HCT116 (cell line): ENCODE measurements at regions not wholly inside any gene's neighbourhood (a gene's known extent, or its start where the extent isn't known, plus 50 kb on each side); places are given as distances from the start of the nearest gene placed in this dataset.
"Not testable (repeated sequence)": the region's sequence is repeated elsewhere in the genome, so short reads cannot be mapped to it uniquely, and the experiment has no call there.

Experiments
- ATAC-seq: fragments of 200-7000 bp; cut with Tn5 transposase; 2 replicates; pipeline ENCODE4 v1.9.1; 2020; ENCODE audit warnings: mild to moderate bottlenecking, moderate library complexity
- BruUV-seq: library from RNA; stranded (reverse); fragments of 400-500 nt; replicated peaks from 2 replicates; lab custom pipeline; 2021; lab: Mats Ljungman, UMichigan
- CTCF ChIA-PET: fragments of 300-600 bp; sonication (Branson Sonifier 250); formaldehyde crosslinking; loops from one replicate; lab custom pipeline; 2021; ENCODE audit warnings: antibody characterized with exemption; lab: Charles Lee
- POLR2A ChIA-PET: fragments of 300-600, 350-600 bp; sonication (Branson Sonifier 250); formaldehyde crosslinking; loops from one replicate; lab custom pipeline; 2021; ENCODE audit warnings: antibody characterized with exemption; lab: Charles Lee
- RAD21 ChIA-PET, 2 experiments: fragments of 300-600 bp; sonication (Branson Sonifier 250); formaldehyde crosslinking; loops; one replicate each; lab custom pipeline; 2023; ENCODE audit warnings: low total read pairs in 2 of 2; ENCODE audit not compliant: uncharacterized antibody in 2 of 2, unreplicated experiment in 2 of 2, low non-redundant PET in 1 of 2; lab: Charles Lee
- DNase-seq: peaks from one replicate; pipeline ENCODE4 v3.0.0-alpha.2; 2010; ENCODE audit warnings: low read depth, low spot score
- H2AFZ ChIP-seq: fragments of 200-600 bp; shearing (Covaris generic), sonication (generic); 2 replicates; pipeline ENCODE4 v1.6.1; 2017; ENCODE audit warnings: low read depth, mixed run types, mixed read lengths, antibody characterized with exemption, low read length; ENCODE audit not compliant: poor library complexity, severe bottlenecking
- H3K27ac ChIP-seq: 2 replicates; pipeline ENCODE4 v1.5.1; 2012; ENCODE audit warnings: low read depth, low read length
- H3K27me3 ChIP-seq: fragments of 200-600 bp; sonication (generic); 2 replicates; pipeline ENCODE4 v1.6.1; 2016; ENCODE audit warnings: mixed run types, low read length, mixed read lengths; ENCODE audit not compliant: insufficient read depth
- H3K36me3 ChIP-seq, 2 experiments: fragments of 200-500 bp in 1 of 2; fragments of 200-600 bp in 1 of 2; sonication (Bioruptor generic) in 1 of 2; sonication (generic) in 1 of 2; 2 replicates each; pipeline versions ENCODE4 v1.5.1 to v1.6.1; 2014 to 2016; ENCODE audit warnings: low read length in 2 of 2, inconsistent platforms in 1 of 2, mixed read lengths in 1 of 2, mixed run types in 1 of 2; ENCODE audit not compliant: insufficient read depth in 2 of 2, control insufficient read depth in 1 of 2
- H3K4me1 ChIP-seq, 2 experiments: fragments of 200-600 bp in 1 of 2; sonication (generic) in 1 of 2; 2 replicates each; pipeline versions ENCODE4 v1.5.1 to v1.6.1; 2012 to 2017; ENCODE audit warnings: low read length in 2 of 2, inconsistent platforms in 1 of 2, mild to moderate bottlenecking in 1 of 2, mixed read lengths in 1 of 2, mixed run types in 1 of 2, moderate library complexity in 1 of 2; ENCODE audit not compliant: insufficient read depth in 2 of 2, control insufficient read depth in 1 of 2
- H3K4me2 ChIP-seq: fragments of 200-600 bp; sonication (generic); 2 replicates; pipeline ENCODE4 v1.6.1; 2017; ENCODE audit warnings: mixed run types, low read length, mixed read lengths
- H3K4me3 ChIP-seq, 2 experiments: fragments of 200-600 bp in 1 of 2; sonication (generic) in 1 of 2; replicated peaks in 1 of 2; 2 replicates each; pipeline ENCODE4 v1.5.1; 2011 to 2016; ENCODE audit warnings: low read length in 2 of 2, control low read depth in 1 of 2, low read depth in 1 of 2, mild to moderate bottlenecking in 1 of 2, mixed read lengths in 1 of 2, mixed run types in 1 of 2
- H3K79me2 ChIP-seq: fragments of 200-600 bp; sonication (generic); 2 replicates; pipeline ENCODE4 v1.6.1; 2017; ENCODE audit warnings: mild to moderate bottlenecking, mixed run types, low read length, moderate library complexity, mixed read lengths; ENCODE audit not compliant: insufficient read depth
- H3K9ac ChIP-seq: fragments of 200-600 bp; sonication (generic); 2 replicates; pipeline ENCODE4 v1.6.1; 2016; ENCODE audit warnings: low read length, mixed read lengths
- H3K9me2 ChIP-seq: fragments of 200-600 bp; sonication (generic), shearing (Covaris generic); 2 replicates; pipeline ENCODE4 v1.6.1; 2017; ENCODE audit warnings: mixed run types, mild to moderate bottlenecking, moderate library complexity; ENCODE audit not compliant: insufficient read depth
- H3K9me3 ChIP-seq, 2 experiments: fragments of 200-500 bp in 1 of 2; fragments of 200-600 bp in 1 of 2; sonication (Bioruptor generic) in 1 of 2; sonication (generic) in 1 of 2; 2 replicates each; pipeline ENCODE4 v1.6.1; 2014 to 2017; ENCODE audit warnings: low read length in 2 of 2, mixed read lengths in 2 of 2, inconsistent platforms in 1 of 2, low read depth in 1 of 2, mild to moderate bottlenecking in 1 of 2, mixed run types in 1 of 2, moderate library complexity in 1 of 2; ENCODE audit not compliant: control insufficient read depth in 1 of 2, insufficient read depth in 1 of 2
- H4K20me1 ChIP-seq: fragments of 200-600 bp; sonication (generic), shearing (Covaris generic); 2 replicates; pipeline ENCODE4 v1.6.1; 2017; ENCODE audit warnings: mixed run types, mild to moderate bottlenecking, moderate library complexity; ENCODE audit not compliant: insufficient read depth
- CBX3 ChIP-seq: IDR thresholded peaks from 2 replicates; pipeline ENCODE4 v1.6.1; 2012; ENCODE audit warnings: low read depth
- CEBPB ChIP-seq: IDR thresholded peaks from 2 replicates; pipeline ENCODE4 v1.6.1; 2012; ENCODE audit warnings: low read depth
- ELF1 ChIP-seq: IDR thresholded peaks from 2 replicates; pipeline ENCODE4 v1.6.1; 2012; ENCODE audit warnings: low read depth, borderline replicate concordance
- FOSL1 ChIP-seq: IDR thresholded peaks from 2 replicates; pipeline ENCODE4 v1.6.1; 2012; ENCODE audit warnings: low read depth
- JUND ChIP-seq: IDR thresholded peaks from 2 replicates; pipeline ENCODE4 v1.6.1; 2012
- POLR2AphosphoS5 ChIP-seq: IDR thresholded peaks from 2 replicates; pipeline ENCODE4 v1.6.1; 2011; ENCODE audit warnings: mild to moderate bottlenecking, low read depth, low read length, moderate library complexity
- SIN3A ChIP-seq: IDR thresholded peaks from 2 replicates; pipeline ENCODE4 v1.6.1; 2012; ENCODE audit warnings: low read depth
- SP1 ChIP-seq: IDR thresholded peaks from 2 replicates; pipeline ENCODE4 v1.6.1; 2012; ENCODE audit warnings: low read depth
- YY1 ChIP-seq: IDR thresholded peaks from 2 replicates; pipeline ENCODE4 v1.6.1; 2011; ENCODE audit warnings: low read length, low read depth, moderate library complexity, mild to moderate bottlenecking; ENCODE audit not compliant: insufficient replicate concordance; ENCODE audit errors: extremely low read depth
- intact Hi-C: fragments of 100-400 bp; cut with micrococcal nuclease; formaldehyde crosslinking; loops from 2 replicates; pipeline ENCODE4 v1.10.0; 2022
- TF ChIP-seq, protein P1 (sequence below): IDR thresholded peaks from 2 replicates; pipeline ENCODE4 v1.6.1; 2012
- TF ChIP-seq, protein P2 (sequence below): IDR thresholded peaks from 2 replicates; pipeline ENCODE4 v1.6.1; 2012

DNA sequence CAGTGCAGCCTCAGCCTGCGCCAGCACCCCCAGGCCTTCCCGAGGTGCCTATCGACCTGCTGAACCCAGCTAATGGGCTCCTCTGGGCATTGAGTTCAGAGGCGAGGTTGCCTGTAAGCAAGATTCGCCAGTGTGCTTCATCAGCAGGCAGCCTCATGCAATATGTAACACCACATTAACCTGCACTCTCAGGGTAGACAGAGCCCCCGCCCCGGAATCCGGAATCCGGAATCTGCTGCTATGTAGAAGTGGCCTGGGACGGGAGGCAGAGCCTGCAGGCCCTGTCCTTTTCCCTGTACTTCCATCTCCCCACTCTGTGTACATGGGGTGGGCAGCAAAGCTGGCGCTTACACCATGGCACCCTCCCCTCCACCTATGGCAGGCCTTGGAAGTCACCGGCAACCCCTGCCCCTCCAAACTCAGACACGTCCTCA, 83.9 kb upstream of the RET start:
- RAD21 ChIA-PET, result no interaction called here
- no peak overlapping the region for H3K27ac ChIP-seq
- TF ChIP-seq CBX3, result no peak
- TF ChIP-seq, protein P1, sequence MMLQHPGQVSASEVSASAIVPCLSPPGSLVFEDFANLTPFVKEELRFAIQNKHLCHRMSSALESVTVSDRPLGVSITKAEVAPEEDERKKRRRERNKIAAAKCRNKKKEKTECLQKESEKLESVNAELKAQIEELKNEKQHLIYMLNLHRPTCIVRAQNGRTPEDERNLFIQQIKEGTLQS, result no peak
- no peak for TF ChIP-seq SIN3A
- no peak for TF ChIP-seq JUND
- no peak for TF ChIP-seq YY1
- TF ChIP-seq POLR2AphosphoS5, result no peak
- TF ChIP-seq, protein P2, sequence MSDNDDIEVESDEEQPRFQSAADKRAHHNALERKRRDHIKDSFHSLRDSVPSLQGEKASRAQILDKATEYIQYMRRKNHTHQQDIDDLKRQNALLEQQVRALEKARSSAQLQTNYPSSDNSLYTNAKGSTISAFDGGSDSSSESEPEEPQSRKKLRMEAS, result no peak
- TF ChIP-seq ELF1, result no peak
- no peak for TF ChIP-seq SP1
- no peak for TF ChIP-seq CEBPB
- TF ChIP-seq FOSL1, result no peak
- TF ChIP-seq, all 23 proteins: peak for 0
- ChIA-PET POLR2A (no interaction called here), CTCF (no interaction called here)
- Histone ChIP-seq H2AFZ (no peak overlapping the region), H3K9me2 (no peaks in the 10 kb centered on the region), H3K4me2 (no peak overlapping the region), H3K4me3 (no peak overlapping the region), H4K20me1 (no peaks in the 10 kb centered on the region), H3K27me3 (no peaks in the 10 kb centered on the region), H3K9ac (no peak overlapping the region), H3K9me3 (no peaks in the 10 kb centered on the region), H3K79me2 (no peaks in the 10 kb centered on the region), H3K4me1 (no peaks in the 10 kb centered on the region), H3K36me3 (no peaks in the 10 kb centered on the region)
- ATAC-seq (no peak), DNase-seq (no peak)
- intact Hi-C loops, result no loop called here
- no TSS peak for BruUV-seq

DNA sequence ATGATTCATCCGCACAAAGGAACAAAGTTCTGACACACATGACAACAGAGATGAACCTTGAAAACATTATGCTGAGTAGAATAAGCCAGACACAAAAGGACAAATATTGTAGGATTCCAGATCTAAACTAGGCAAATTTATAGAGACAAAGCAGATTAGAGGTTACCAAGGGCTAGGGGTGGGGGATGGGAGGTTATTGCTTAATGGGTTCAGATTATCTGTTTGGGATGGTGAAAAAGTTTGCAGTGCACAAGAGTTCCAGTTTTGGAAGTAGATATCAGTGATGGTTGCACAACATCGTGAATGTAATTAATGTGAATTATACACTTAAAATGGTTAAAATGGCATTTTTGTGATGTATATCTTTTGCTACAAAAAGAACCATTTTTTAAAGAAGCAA, 82.0 kb upstream of the RET start:
- H3K4me2 ChIP-seq, POLR2A ChIA-PET, intact Hi-C loops, H3K9ac ChIP-seq, H4K20me1 ChIP-seq, H3K4me3 ChIP-seq, H2AFZ ChIP-seq, H3K27me3 ChIP-seq, H3K27ac ChIP-seq, CTCF ChIA-PET, H3K79me2 ChIP-seq, RAD21 ChIA-PET, ATAC-seq, H3K36me3 ChIP-seq, H3K4me1 ChIP-seq, H3K9me3 ChIP-seq, H3K9me2 ChIP-seq, BruUV-seq, DNase-seq: not testable (repeated sequence)
